GM19324 (cell line): ENCODE measurements at regions not wholly inside any gene's neighbourhood (a gene's known extent, or its start where the extent isn't known, plus 50 kb on each side); places are given as distances from the start of the nearest gene placed in this dataset.

Experiments
- ATAC-seq: cut with Tn5 transposase; IDR thresholded peaks from one replicate; pipeline ENCODE4 v1.9.1; 2021; ENCODE audit warnings: mild to moderate bottlenecking, moderate library complexity; ENCODE audit not compliant: unreplicated experiment, low FRiP score

GRCh38 chr17:70621566-70621965, 452.2 kb downstream of the KCNJ2 start:
- ATAC-seq, result no peak

GRCh38 chr17:70622368-70623260, 453.3 kb downstream of the KCNJ2 start:
- ATAC-seq, result no peak

GRCh38 chr17:70624211-70624610, 454.9 kb downstream of the KCNJ2 start:
- ATAC-seq, result no peak

GRCh38 chr17:70629902-70630301, 460.6 kb downstream of the KCNJ2 start:
- no peak for ATAC-seq

- no peak for ATAC-seq
These were observed 467.3 kb downstream of the KCNJ2 start for GRCh38 chr17:70636517-70637133.

GRCh38 chr17:70642059-70642458, 472.7 kb downstream of the KCNJ2 start:
- no peak for ATAC-seq

- ATAC-seq, result no peak
These were observed 474.8 kb downstream of the KCNJ2 start for GRCh38 chr17:70644096-70644495.

GRCh38 chr17:70646673-70647072, 477.3 kb downstream of the KCNJ2 start:
- no peak for ATAC-seq

GRCh38 chr17:70648166-70648565, 478.8 kb downstream of the KCNJ2 start:
- ATAC-seq, result no peak

- no peak for ATAC-seq
These were observed 484.5 kb downstream of the KCNJ2 start for GRCh38 chr17:70653850-70654249.

- ATAC-seq, result no peak
These were observed 485.4 kb downstream of the KCNJ2 start for GRCh38 chr17:70654706-70655105.

- ATAC-seq, result no peak
These were observed 486.0 kb downstream of the KCNJ2 start for GRCh38 chr17:70655176-70655958.

GRCh38 chr17:70658317-70658716, 489.0 kb downstream of the KCNJ2 start:
- no peak for ATAC-seq

GRCh38 chr17:70658840-70659239, 489.5 kb downstream of the KCNJ2 start:
- no peak for ATAC-seq

- no peak for ATAC-seq
These were observed 492.2 kb downstream of the KCNJ2 start for GRCh38 chr17:70661342-70662222.

GRCh38 chr17:70668276-70668937, 499.1 kb downstream of the KCNJ2 start:
- no peak for ATAC-seq

GRCh38 chr17:70668938-70669778, 499.8 kb downstream of the KCNJ2 start:
- no peak for ATAC-seq

- no peak for ATAC-seq
These were observed 504.7 kb downstream of the KCNJ2 start for GRCh38 chr17:70674061-70674460.

- no peak for ATAC-seq
These were observed 505.8 kb downstream of the KCNJ2 start for GRCh38 chr17:70675070-70675590.
